HCT116 (cell line): ENCODE measurements at regions not wholly inside any gene's neighbourhood (a gene's known extent, or its start where the extent isn't known, plus 50 kb on each side); places are given as distances from the start of the nearest gene placed in this dataset.

Experiments used
- CTCF ChIP-seq, 3 experiments: fragments of 200-600 bp in 1 of 3; sonication (generic) in 1 of 3; IDR thresholded peaks in 2 of 3; conservative IDR thresholded peaks in 1 of 3; 2 replicates each; pipeline ENCODE4 v1.5.1; 2012 to 2017; ENCODE audit warnings: low read depth in 2 of 3, low read length in 2 of 3, antibody characterized with exemption in 1 of 3, borderline replicate concordance in 1 of 3, control low read depth in 1 of 3, mild to moderate bottlenecking in 1 of 3, mixed read lengths in 1 of 3, mixed run types in 1 of 3, moderate library complexity in 1 of 3; ENCODE audit not compliant: insufficient read depth in 1 of 3
- EGR1 ChIP-seq: IDR thresholded peaks from 2 replicates; pipeline ENCODE4 v1.6.1; 2012; ENCODE audit warnings: low read depth
- ELF1 ChIP-seq: IDR thresholded peaks from 2 replicates; pipeline ENCODE4 v1.6.1; 2012; ENCODE audit warnings: low read depth, borderline replicate concordance
- EZH2phosphoT487 ChIP-seq: fragments of 200-600 bp; IDR thresholded peaks from 2 replicates; pipeline ENCODE4 v1.6.1; 2018; ENCODE audit warnings: antibody characterized with exemption, borderline replicate concordance
- POLR2A ChIP-seq: IDR thresholded peaks from 2 replicates; pipeline ENCODE4 v1.7.0; 2011; ENCODE audit warnings: borderline replicate concordance; ENCODE audit not compliant: insufficient read depth, insufficient read length; ENCODE audit errors: extremely low read depth
- POLR2AphosphoS5 ChIP-seq: IDR thresholded peaks from 2 replicates; pipeline ENCODE4 v1.6.1; 2011; ENCODE audit warnings: mild to moderate bottlenecking, low read depth, low read length, moderate library complexity
- SP1 ChIP-seq: IDR thresholded peaks from 2 replicates; pipeline ENCODE4 v1.6.1; 2012; ENCODE audit warnings: low read depth
- TCF7L2 ChIP-seq: IDR thresholded peaks from 2 replicates; pipeline ENCODE4 v1.7.0; 2011; ENCODE audit warnings: borderline replicate concordance, inconsistent platforms; ENCODE audit not compliant: insufficient read depth, insufficient read length; ENCODE audit errors: extremely low read depth
- ZBTB33 ChIP-seq: IDR thresholded peaks from 2 replicates; pipeline ENCODE4 v1.6.1; 2011; ENCODE audit warnings: mild to moderate bottlenecking, low read length, moderate library complexity; ENCODE audit not compliant: insufficient replicate concordance; ENCODE audit errors: extremely low read depth

GRCh38 chr3:84755860-84756259 lies 202.9 kb upstream of the CADM2 start:
- TF ChIP-seq POLR2A: no peak
- no peak for TF ChIP-seq POLR2AphosphoS5
- TF ChIP-seq SP1: no peak
- no peak for TF ChIP-seq CTCF (IDR thresholded peaks at IDR 0.05 in 2 of 3, conservative IDR thresholded peaks at IDR 0.05 in 1 of 3; ENCODE audit: borderline replicate concordance in 1 of 3, insufficient read depth in 1 of 3, low read depth in 2 of 3, low read length in 2 of 3)
- no peak for TF ChIP-seq TCF7L2
- no peak for TF ChIP-seq EZH2phosphoT487
- no peak for TF ChIP-seq EGR1
- no peak for TF ChIP-seq ZBTB33
- TF ChIP-seq ELF1: no peak
